Central memory CD8-positive, alpha-beta T cell (primary cell): ENCODE measurements at regions not wholly inside any gene's neighbourhood (a gene's known extent, or its start where the extent isn't known, plus 50 kb on each side); places are given as distances from the start of the nearest gene placed in this dataset.

ENCODE experiments used
- ATAC-seq: fragments of 150-1000 bp; cut with Tn5 transposase; replicated peaks from 2 replicates; pipeline ENCODE4 v1.10.0; 2022; ENCODE audit warnings: mild to moderate bottlenecking, moderate FRiP score, moderate number of reproducible peaks; ENCODE audit not compliant: poor library complexity, severe bottlenecking; ENCODE audit errors: extremely low read depth
- DNase-seq, 2 donors: peaks; one replicate each; pipeline ENCODE4 v3.0.0; 2021; ENCODE audit warnings: low spot score in 2 of 2
- H3K27ac Mint-ChIP-seq: one replicate; pipeline ENCODE4 v1.8.0; 2022; ENCODE audit warnings: low read depth, mild to moderate bottlenecking, moderate library complexity, mixed read lengths
- H3K27me3 Mint-ChIP-seq: one replicate; pipeline ENCODE4 v1.8.0; 2022; ENCODE audit warnings: mixed read lengths
- H3K36me3 Mint-ChIP-seq: one replicate; pipeline ENCODE4 v1.8.0; 2022; ENCODE audit warnings: mild to moderate bottlenecking, moderate library complexity, mixed read lengths; ENCODE audit not compliant: insufficient read depth
- H3K4me1 Mint-ChIP-seq: one replicate; pipeline ENCODE4 v1.8.0; 2022; ENCODE audit warnings: mixed read lengths
- H3K4me3 Mint-ChIP-seq: one replicate; pipeline ENCODE4 v1.8.0; 2022; ENCODE audit warnings: mild to moderate bottlenecking, moderate library complexity, mixed read lengths
- H3K9me3 Mint-ChIP-seq: one replicate; pipeline ENCODE4 v1.8.0; 2022; ENCODE audit warnings: mixed read lengths

DNA sequence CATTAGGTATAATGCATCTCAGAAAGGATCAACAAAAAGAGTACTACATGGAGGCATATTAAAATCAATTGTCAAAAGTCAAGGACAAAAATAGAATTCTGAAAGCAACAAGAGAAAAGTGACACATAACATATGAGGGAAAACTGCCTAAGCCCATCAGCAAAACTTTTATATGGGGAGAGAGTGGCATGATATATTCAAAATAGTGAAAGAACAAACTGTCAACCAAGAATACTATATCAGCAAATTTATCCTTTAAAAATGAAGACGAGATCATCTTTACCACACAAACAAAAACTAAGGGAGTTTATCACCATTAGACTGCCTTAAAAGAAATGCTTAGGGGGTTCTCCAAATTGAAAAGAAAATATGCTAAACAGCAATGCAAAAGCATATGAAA is 86.4 kb upstream of the CHRDL1 start:
- Mint-ChIP-seq H3K9me3 (peaks cover 8% of the 10 kb centered on the region), H3K4me1 (no peaks in the 10 kb centered on the region), H3K4me3 (no peak overlapping the region), H3K27me3 (no peaks in the 10 kb centered on the region), H3K36me3 (no peaks in the 10 kb centered on the region), H3K27ac (no peak overlapping the region)
- ATAC-seq (no peak), DNase-seq (no peak)

GRCh38 chrX:110877326-110877725 is 81.7 kb upstream of the CHRDL1 start:
- H3K9me3 Mint-ChIP-seq, result peaks cover 8% of the 10 kb centered on the region
- no peak overlapping the region for H3K4me3 Mint-ChIP-seq
- H3K27me3 Mint-ChIP-seq, result no peaks in the 10 kb centered on the region
- H3K4me1 Mint-ChIP-seq, result no peaks in the 10 kb centered on the region
- no peaks in the 10 kb centered on the region for H3K36me3 Mint-ChIP-seq
- no peak for ATAC-seq
- no peak overlapping the region for H3K27ac Mint-ChIP-seq
- DNase-seq, result no peak

- H3K4me3 Mint-ChIP-seq, result no peak overlapping the region
- H3K36me3 Mint-ChIP-seq, result no peaks in the 10 kb centered on the region
- no peak for DNase-seq
- no peak overlapping the region for H3K27ac Mint-ChIP-seq
- H3K4me1 Mint-ChIP-seq, result no peaks in the 10 kb centered on the region
- ATAC-seq, result no peak
- H3K27me3 Mint-ChIP-seq, result no peaks in the 10 kb centered on the region
- no peaks in the 10 kb centered on the region for H3K9me3 Mint-ChIP-seq
Observed at GRCh38 chrX:110871839-110872238, 76.2 kb upstream of the CHRDL1 start.

GRCh38 chrX:110866421-110866820 is 70.8 kb upstream of the CHRDL1 start:
- no peaks in the 10 kb centered on the region for H3K36me3 Mint-ChIP-seq
- DNase-seq, result no peak
- no peak overlapping the region for H3K27ac Mint-ChIP-seq
- ATAC-seq, result no peak
- H3K27me3 Mint-ChIP-seq, result no peaks in the 10 kb centered on the region
- H3K9me3 Mint-ChIP-seq, result no peaks in the 10 kb centered on the region
- H3K4me3 Mint-ChIP-seq, result no peak overlapping the region
- no peaks in the 10 kb centered on the region for H3K4me1 Mint-ChIP-seq

DNA sequence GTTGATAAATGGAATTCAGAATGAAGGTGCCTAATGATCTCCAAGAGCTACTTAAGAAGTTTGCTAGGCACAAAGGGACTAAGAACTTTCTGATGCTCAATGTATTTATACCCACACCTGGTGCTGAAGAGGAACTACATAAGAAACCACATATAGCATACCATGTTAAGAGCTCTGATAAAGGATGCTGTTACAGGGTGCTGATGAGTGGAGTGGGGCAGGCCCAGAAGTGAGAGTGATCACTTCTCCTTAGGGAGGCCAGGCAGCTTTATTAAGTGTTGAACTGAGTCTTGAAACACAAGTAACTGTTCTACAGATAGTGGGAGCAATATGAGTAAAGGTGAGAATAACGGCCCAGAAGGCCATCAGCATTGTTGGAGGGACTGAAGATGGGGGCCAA is 68.3 kb upstream of the CHRDL1 start:
- no peaks in the 10 kb centered on the region for H3K4me1 Mint-ChIP-seq
- ATAC-seq (no peak), DNase-seq (no peak)
- H3K27me3 Mint-ChIP-seq, result no peaks in the 10 kb centered on the region
- no peak overlapping the region for H3K27ac Mint-ChIP-seq
- no peak overlapping the region for H3K4me3 Mint-ChIP-seq
- no peaks in the 10 kb centered on the region for H3K36me3 Mint-ChIP-seq
- no peaks in the 10 kb centered on the region for H3K9me3 Mint-ChIP-seq

DNA sequence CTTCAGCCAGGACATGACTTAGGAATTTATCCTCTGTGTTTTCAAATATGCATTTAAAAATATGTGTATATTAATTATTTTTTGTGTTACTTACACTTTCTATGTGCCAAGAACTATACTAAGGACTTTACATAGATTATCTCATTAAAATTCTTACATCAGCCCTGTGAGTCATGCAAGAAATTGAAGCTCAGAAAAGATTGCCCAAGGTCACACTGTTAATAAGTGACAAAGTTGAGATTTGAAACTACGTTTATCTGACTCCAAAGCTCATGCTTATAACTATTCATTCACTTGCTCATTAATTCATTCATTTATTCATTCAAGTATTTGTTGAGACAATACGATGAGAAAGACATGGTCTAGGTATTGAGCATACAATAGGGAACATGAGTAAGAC is 62.9 kb upstream of the CHRDL1 start:
- H3K36me3 Mint-ChIP-seq, result no peaks in the 10 kb centered on the region
- H3K9me3 Mint-ChIP-seq, result no peaks in the 10 kb centered on the region
- H3K27ac Mint-ChIP-seq, result no peak overlapping the region
- no peak overlapping the region for H3K4me3 Mint-ChIP-seq
- peaks cover 22% of the 10 kb centered on the region for H3K27me3 Mint-ChIP-seq
- H3K4me1 Mint-ChIP-seq, result no peaks in the 10 kb centered on the region
- DNase-seq (no peak), ATAC-seq (no peak)

DNA sequence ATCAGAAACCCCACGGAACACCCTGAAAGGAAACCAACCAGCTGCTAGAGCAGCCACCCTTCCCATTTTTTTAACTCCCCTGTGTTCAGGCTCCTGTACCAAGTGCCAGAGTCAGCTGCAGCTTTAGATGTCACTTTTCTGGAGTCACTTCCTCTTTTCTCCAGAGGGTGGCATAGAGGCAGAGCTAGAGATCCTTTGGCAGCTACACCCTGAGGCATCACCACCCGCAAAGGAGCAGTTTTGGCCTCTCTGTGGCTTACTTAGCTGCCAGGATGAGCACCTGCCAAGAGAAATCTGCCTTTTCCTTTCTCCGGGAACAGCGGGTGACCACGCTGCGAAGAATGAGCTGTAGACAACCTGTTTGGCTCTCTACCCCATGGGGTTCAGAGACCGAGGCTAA is 58.0 kb upstream of the CHRDL1 start:
- DNase-seq, result no peak
- no peak overlapping the region for H3K27ac Mint-ChIP-seq
- H3K9me3 Mint-ChIP-seq, result no peaks in the 10 kb centered on the region
- no peaks in the 10 kb centered on the region for H3K4me1 Mint-ChIP-seq
- peaks cover 22% of the 10 kb centered on the region for H3K27me3 Mint-ChIP-seq
- ATAC-seq, result no peak
- H3K36me3 Mint-ChIP-seq, result no peaks in the 10 kb centered on the region
- H3K4me3 Mint-ChIP-seq, result no peak overlapping the region

- H3K9me3 Mint-ChIP-seq, result no peaks in the 10 kb centered on the region
- no peak overlapping the region for H3K27ac Mint-ChIP-seq
Observed at GRCh38 chrX:110852180-110852579, 56.6 kb upstream of the CHRDL1 start.

DNA sequence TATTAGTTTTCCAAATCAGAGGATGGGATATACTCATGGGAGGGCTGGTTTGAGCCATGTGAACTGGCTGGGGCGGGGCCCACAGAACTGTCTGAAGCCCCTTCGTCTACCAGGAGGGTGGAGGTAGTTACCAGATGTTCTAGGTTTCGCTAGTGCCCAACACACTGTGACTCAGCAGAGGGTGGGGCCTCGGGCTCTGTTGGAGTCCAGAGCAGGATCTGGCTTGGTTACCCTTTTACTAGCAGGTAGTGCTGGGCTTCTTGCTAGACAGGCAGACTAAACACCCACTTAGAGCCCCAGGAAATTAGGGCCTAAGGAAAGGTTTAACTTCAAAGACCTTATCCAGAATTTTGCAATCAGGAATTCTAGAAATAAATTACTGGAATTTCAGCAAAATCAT is 56.2 kb upstream of the CHRDL1 start:
- Mint-ChIP-seq H3K27ac (no peak overlapping the region), H3K4me3 (no peak overlapping the region)

More at GRCh38 chrX:110852180-110852579, 56.6 kb upstream of the CHRDL1 start:
- ATAC-seq (no peak), DNase-seq (no peak)
- peaks cover 16% of the 10 kb centered on the region for H3K27me3 Mint-ChIP-seq
- no peaks in the 10 kb centered on the region for H3K36me3 Mint-ChIP-seq
- no peak overlapping the region for H3K4me3 Mint-ChIP-seq
- no peaks in the 10 kb centered on the region for H3K4me1 Mint-ChIP-seq

DNA sequence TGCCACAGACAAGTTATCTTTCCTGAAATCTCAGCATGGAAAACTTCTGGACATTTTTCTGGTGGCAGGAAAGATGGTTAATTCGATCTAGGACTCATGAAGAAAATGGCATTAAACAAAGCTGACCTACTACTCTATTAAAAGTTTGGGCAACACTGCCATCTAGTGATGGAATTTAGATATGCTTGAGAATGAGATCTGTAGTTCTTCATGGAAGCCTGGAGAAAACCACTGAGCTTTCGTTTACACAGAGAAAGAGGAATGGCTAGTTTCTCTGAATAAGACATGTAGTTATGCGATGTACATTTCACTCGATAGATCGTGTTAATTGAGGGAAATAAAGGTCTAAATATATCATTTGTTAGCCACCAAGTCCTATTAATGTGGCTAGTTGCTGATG is 51.7 kb upstream of the CHRDL1 start:
- DNase-seq, result no peak
- Mint-ChIP-seq H3K27ac (no peak overlapping the region), H3K36me3 (no peaks in the 10 kb centered on the region), H3K4me1 (no peaks in the 10 kb centered on the region), H3K27me3 (peaks cover 8% of the 10 kb centered on the region), H3K4me3 (no peak overlapping the region), H3K9me3 (no peaks in the 10 kb centered on the region)
- ATAC-seq, result no peak

More for the DNA sequence above, 56.2 kb upstream of the CHRDL1 start:
- no peak for DNase-seq
- Mint-ChIP-seq H3K4me1 (no peaks in the 10 kb centered on the region), H3K9me3 (no peaks in the 10 kb centered on the region), H3K27me3 (peaks cover 16% of the 10 kb centered on the region), H3K36me3 (no peaks in the 10 kb centered on the region)
- no peak for ATAC-seq

DNA sequence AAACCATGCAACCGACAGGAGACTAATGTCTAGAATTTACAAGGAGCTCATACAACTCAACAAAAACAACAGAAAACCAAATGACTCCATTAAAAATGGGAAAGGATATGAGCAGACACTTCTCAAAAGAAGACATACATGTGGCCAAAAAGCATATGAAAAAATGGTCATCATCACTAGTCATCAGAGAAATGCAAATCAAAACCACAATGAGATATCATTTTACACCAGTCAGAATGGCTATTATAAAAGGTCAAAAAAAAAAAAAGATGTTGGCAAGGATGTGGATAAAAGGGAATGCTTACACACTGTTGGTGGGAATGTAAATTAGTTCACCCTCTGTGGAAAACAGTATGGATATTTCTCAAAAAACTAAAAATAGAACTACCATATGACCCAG is 50.5 kb upstream of the CHRDL1 start:
- H3K9me3 Mint-ChIP-seq, result no peaks in the 10 kb centered on the region
- no peak for DNase-seq
- peaks cover 8% of the 10 kb centered on the region for H3K27me3 Mint-ChIP-seq
- H3K27ac Mint-ChIP-seq, result no peak overlapping the region
- no peaks in the 10 kb centered on the region for H3K36me3 Mint-ChIP-seq
- H3K4me1 Mint-ChIP-seq, result no peaks in the 10 kb centered on the region
- no peak overlapping the region for H3K4me3 Mint-ChIP-seq
- ATAC-seq, result no peak
